ENCODE measurements at regions not wholly inside any gene's neighbourhood (a gene's known extent, or its start where the extent isn't known, plus 50 kb on each side); places are given as distances from the start of the nearest gene placed in this dataset.

DNA sequence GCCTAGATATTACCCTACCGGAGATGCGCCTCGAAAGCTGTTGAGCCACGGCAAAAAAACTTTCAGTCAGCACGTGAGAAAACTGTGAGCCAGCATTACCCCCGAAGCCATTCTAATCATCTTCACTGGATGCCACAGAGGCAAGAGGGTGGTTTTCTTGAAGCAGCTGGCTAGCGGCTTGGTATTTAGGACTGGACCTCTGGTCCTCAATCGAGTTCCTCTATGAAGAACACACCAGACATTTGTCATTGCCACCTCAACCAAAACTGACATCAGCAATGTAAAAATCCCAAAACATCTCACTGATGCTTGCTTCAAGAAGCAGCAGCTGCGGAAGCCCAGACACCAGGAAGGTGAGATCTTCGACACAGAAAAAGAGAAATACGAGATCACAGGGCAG is 52.8 kb upstream of the SLC66A3 start:
- TF ChIP-seq EZH2 (IDR thresholded peaks at IDR 0.05; ENCODE audit: low read depth): no peak
- CTCF ChIA-PET: interaction anchor here (0.6 kb wide), 1 partner anchor 26 kb away, joined by 4 read pairs; no protein-coding TSS in a partner anchor

DNA sequence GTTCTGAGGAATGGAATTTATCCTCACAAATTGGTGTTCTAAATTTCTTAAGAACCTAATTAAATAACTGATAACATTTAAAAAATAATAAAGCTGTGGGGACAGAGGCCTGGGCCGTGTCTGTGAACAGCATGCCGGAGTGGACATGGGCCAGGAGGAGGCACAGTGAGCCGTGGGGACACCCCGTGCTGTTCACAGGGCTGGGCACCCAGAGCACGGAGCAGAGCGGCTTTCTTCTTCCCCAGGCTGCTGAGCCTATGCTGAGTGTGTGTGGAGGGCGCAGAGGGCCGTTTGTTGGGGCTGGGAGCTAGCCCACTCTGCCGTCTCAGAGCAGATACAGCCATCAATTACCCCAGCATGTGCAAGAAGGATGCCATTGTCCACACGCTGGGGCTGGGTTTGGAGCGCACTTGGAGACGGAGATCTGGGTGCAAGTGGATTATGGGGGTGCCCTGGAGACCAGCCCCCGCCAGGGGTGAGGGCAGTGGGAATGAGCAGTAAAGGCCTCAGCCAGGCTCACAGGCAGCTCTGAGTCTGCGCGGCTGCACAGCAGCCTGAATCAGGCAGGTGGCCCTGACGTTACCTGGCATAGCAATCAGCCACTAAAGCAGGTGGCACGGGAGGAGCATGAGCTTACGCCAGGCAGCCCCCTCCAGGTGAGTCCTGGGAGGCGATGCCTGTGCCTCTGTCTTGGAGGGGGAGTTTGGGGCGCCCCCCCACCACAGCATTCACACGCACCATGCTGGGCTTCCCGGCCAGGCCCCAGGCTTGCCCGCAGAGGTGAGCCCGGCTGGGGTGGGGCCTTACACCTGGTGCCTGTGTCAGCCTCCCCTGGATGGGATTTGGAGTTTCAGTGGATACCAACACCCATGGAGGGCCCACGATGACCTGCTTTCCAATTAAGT is 52.1 kb upstream of the SLC66A3 start:
- no peaks in the 10 kb centered on the region for H3K9me2 ChIP-seq (ENCODE audit: insufficient read depth)
- H3K27me3 ChIP-seq (ENCODE audit: insufficient read depth, low read depth): no peaks in the 10 kb centered on the region
- H3K9me3 ChIP-seq (ENCODE audit: insufficient read depth, low read depth): no peaks in the 10 kb centered on the region
- DNase-seq: no peak
- intact Hi-C loops (cut with micrococcal nuclease; ENCODE audit: unreplicated experiment): no loop called here
- no peak overlapping the region for H3K4me2 ChIP-seq
- H2AFZ ChIP-seq: no peak overlapping the region
- POLR2A ChIA-PET (ENCODE audit: unreplicated experiment): no interaction called here
- H3K36me3 ChIP-seq (ENCODE audit: low read depth): no peaks in the 10 kb centered on the region
- no peaks in the 10 kb centered on the region for H4K20me1 ChIP-seq (ENCODE audit: insufficient read depth)
- no peak overlapping the region for H3K27ac ChIP-seq
- H3K4me3 ChIP-seq: no peak overlapping the region
- H3K4me1 ChIP-seq (replicated peaks; ENCODE audit: insufficient read depth): peaks cover 8% of the 10 kb centered on the region
- H3F3A ChIP-seq (ENCODE audit: insufficient read depth, low read depth): no peaks in the 10 kb centered on the region
- CTCF ChIA-PET: interaction anchor here (0.6 kb wide), 2 partner anchors 27 to 268 kb away, joined by 4 to 5 read pairs; no protein-coding TSS in a partner anchor
- no TSS peak for BruUV-seq (replicated peaks)
- H3K79me2 ChIP-seq (ENCODE audit: low read depth): no peaks in the 10 kb centered on the region
- TF ChIP-seq EZH2 (IDR thresholded peaks at IDR 0.05; ENCODE audit: low read depth): no peak
- TF ChIP-seq, protein P1, sequence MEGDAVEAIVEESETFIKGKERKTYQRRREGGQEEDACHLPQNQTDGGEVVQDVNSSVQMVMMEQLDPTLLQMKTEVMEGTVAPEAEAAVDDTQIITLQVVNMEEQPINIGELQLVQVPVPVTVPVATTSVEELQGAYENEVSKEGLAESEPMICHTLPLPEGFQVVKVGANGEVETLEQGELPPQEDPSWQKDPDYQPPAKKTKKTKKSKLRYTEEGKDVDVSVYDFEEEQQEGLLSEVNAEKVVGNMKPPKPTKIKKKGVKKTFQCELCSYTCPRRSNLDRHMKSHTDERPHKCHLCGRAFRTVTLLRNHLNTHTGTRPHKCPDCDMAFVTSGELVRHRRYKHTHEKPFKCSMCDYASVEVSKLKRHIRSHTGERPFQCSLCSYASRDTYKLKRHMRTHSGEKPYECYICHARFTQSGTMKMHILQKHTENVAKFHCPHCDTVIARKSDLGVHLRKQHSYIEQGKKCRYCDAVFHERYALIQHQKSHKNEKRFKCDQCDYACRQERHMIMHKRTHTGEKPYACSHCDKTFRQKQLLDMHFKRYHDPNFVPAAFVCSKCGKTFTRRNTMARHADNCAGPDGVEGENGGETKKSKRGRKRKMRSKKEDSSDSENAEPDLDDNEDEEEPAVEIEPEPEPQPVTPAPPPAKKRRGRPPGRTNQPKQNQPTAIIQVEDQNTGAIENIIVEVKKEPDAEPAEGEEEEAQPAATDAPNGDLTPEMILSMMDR (conservative IDR thresholded peaks at IDR 0.05): no peak

More for the DNA sequence above, 52.8 kb upstream of the SLC66A3 start:
- intact Hi-C loops (cut with micrococcal nuclease; ENCODE audit: unreplicated experiment): no loop called here
- Histone ChIP-seq H3K9me2 (ENCODE audit: insufficient read depth) (no peaks in the 10 kb centered on the region), H3K27me3 (ENCODE audit: insufficient read depth, low read depth) (no peaks in the 10 kb centered on the region), H4K20me1 (ENCODE audit: insufficient read depth) (no peaks in the 10 kb centered on the region), H3K27ac (no peak overlapping the region), H2AFZ (no peak overlapping the region), H3K4me1 (replicated peaks; ENCODE audit: insufficient read depth) (peaks cover 14% of the 10 kb centered on the region), H3K4me3 (no peak overlapping the region), H3K79me2 (ENCODE audit: low read depth) (no peaks in the 10 kb centered on the region), H3K36me3 (ENCODE audit: low read depth) (no peaks in the 10 kb centered on the region), H3F3A (ENCODE audit: insufficient read depth, low read depth) (peaks cover 4% of the 10 kb centered on the region; the same call in 1 of the 2 replicates), H3K9me3 (ENCODE audit: insufficient read depth, low read depth) (no peaks in the 10 kb centered on the region), H3K4me2 (no peak overlapping the region)
- POLR2A ChIA-PET (ENCODE audit: unreplicated experiment): no interaction called here
- no peak for DNase-seq
- no TSS peak for BruUV-seq (replicated peaks)

GRCh38 chr2:11103984-11104793 is 51.1 kb upstream of the SLC66A3 start:
- H2AFZ ChIP-seq: no peak overlapping the region
- H3K9me2 ChIP-seq (ENCODE audit: insufficient read depth): no peaks in the 10 kb centered on the region
- intact Hi-C loops (cut with micrococcal nuclease; ENCODE audit: unreplicated experiment): no loop called here
- ChIA-PET POLR2A (ENCODE audit: unreplicated experiment) (no interaction called here), CTCF (no interaction called here)
- no peaks in the 10 kb centered on the region for H3K79me2 ChIP-seq (ENCODE audit: low read depth)
- no peak overlapping the region for H3K4me2 ChIP-seq
- no peaks in the 10 kb centered on the region for H3K36me3 ChIP-seq (ENCODE audit: low read depth)
- no TSS peak for BruUV-seq (replicated peaks)
- H3K4me1 ChIP-seq (replicated peaks; ENCODE audit: insufficient read depth): peaks cover 8% of the 10 kb centered on the region
- no peak overlapping the region for H3K27ac ChIP-seq
- TF ChIP-seq, protein P1 (conservative IDR thresholded peaks at IDR 0.05): no peak
- TF ChIP-seq EZH2 (IDR thresholded peaks at IDR 0.05; ENCODE audit: low read depth): no peak
- no peaks in the 10 kb centered on the region for H4K20me1 ChIP-seq (ENCODE audit: insufficient read depth)
- H3K27me3 ChIP-seq (ENCODE audit: insufficient read depth, low read depth): no peaks in the 10 kb centered on the region
- no peaks in the 10 kb centered on the region for H3K9me3 ChIP-seq (ENCODE audit: insufficient read depth, low read depth)
- no peak for DNase-seq
- no peaks in the 10 kb centered on the region for H3F3A ChIP-seq (ENCODE audit: insufficient read depth, low read depth)
- no peak overlapping the region for H3K4me3 ChIP-seq
